ENCODE measurements at regions not wholly inside any gene's neighbourhood (a gene's known extent, or its start where the extent isn't known, plus 50 kb on each side); places are given as distances from the start of the nearest gene placed in this dataset.
A peak's percentile ranks its signal among the peaks of the same experiment; 100 is the strongest.
"Not testable (repeated sequence)": the region's sequence is repeated elsewhere in the genome, so short reads cannot be mapped to it uniquely, and the experiment has no call there.

DNA sequence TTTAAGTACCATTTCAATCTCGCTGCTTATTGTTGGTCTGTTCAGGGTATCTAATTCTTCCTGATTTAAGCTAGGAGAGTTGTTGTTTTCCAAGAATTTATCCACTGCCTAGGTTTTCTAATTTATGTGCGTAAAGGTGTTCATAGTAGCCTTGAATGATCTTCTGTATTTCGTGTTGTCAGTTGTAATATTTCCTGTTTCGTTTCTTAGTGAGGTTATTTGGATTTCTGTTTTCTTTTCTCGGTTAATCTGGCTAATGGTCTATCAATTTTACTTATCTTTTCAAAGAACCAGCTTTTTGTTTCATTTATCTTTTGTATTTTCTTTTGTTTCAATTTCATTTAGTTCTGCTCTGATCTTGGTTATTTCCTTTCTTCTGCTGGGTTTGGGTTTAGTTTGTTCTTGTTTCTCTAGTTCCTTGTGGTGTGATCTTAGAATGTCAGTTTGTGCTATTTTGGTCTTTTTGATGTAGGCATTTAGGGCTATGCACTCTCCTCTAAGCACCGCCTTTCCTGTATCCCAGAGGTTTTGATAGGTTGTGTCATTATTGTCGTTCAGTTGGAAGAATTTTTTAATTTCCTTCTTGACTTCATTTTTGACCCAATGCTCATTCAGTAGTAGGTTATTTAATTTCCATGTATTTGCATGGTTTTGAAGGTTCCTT, 92.5 kb upstream of the CSRP2 start:
- in situ Hi-C loops (cut with HindIII; ENCODE audit: low pct_ligation_motif_present, low pct_unique_long_range_greater_than_20kb, low sequenced_read_pairs); DNase-seq: not testable (repeated sequence)

DNA sequence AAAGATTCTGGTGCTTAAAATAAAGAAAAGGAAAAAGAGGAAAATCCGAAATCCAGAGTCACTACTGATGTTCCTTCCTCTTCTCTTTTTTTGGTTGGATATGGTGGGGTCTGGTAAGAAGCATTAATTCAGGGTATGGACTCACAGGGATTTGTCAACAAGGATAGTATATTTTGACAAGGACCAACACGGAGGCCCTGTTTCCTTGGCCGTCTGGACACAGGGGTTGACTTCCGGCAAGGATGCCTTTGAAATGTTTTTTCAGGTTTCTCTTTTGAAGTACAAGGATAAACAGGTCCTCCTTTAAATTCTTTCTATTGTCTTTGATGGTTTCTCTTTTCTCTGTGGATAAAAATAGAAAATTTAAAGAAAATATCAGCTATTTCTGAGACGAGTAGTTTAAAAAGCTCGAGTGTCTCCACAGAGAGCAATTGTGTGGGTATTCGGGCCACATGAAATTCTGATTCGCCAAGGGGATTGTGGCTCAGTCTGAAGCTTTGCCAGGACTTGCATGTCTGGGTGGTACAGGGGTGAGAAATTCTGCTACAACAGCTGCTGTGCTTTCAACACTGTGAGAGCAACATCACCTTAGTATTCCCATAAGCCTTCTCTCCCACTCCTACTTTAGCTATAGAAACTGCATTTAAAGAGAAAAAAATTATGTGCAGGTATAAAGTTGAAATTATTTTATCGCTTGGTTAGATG, 88.5 kb upstream of the CSRP2 start:
- DNase-seq, result no peak
- in situ Hi-C loops (cut with HindIII; ENCODE audit: low pct_ligation_motif_present, low pct_unique_long_range_greater_than_20kb, low sequenced_read_pairs), result no loop called here

- no peak for DNase-seq
- in situ Hi-C loops (cut with HindIII; ENCODE audit: low pct_ligation_motif_present, low pct_unique_long_range_greater_than_20kb, low sequenced_read_pairs), result no loop called here
These were observed 86.2 kb upstream of the CSRP2 start for GRCh38 chr12:76964784-76965571.

- in situ Hi-C loops (cut with HindIII; ENCODE audit: low pct_ligation_motif_present, low pct_unique_long_range_greater_than_20kb, low sequenced_read_pairs), result no loop called here
- DNase-seq, result no peak
These were observed 83.3 kb upstream of the CSRP2 start for GRCh38 chr12:76962099-76962498.

DNA sequence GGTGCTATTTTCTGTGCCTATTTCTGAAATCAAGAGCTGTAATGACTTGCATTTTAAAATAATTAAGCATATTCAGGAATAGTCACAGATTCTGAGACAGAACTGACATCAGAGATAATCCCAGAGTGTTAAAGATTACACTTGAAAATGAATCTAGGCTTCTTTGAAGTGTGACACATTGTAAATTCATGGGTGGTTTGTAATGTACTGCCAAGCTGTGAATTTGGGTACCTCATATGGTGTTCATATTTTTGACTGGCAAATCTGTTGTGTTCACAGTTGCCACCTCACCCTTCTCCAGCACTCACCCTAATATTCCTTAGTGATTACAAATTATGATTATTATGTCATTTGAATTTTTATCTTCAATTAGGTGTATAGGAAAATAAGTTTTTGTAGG, 78.5 kb upstream of the CSRP2 start:
- in situ Hi-C loops (cut with HindIII; ENCODE audit: low pct_ligation_motif_present, low pct_unique_long_range_greater_than_20kb, low sequenced_read_pairs), result no loop called here
- peak; percentile 18 for DNase-seq

DNA sequence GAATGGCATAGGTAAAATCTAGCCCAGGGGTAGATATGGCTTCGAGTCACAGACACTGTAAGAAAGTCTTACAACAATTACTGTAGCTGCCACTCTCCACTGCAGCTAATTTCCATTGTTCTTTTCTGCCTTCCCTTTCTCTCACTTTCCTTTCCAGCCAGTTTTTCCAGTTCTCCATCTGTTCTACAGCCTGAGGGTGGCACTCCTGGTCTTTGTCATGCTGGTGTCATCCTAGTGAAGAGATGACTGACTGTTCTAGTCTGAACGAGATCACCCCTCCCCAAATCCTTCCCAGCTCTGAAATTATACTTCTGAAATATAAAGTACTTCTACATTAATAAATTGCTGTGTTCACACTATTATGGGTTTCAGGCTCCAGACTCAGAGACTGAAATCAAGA, 74.2 kb upstream of the CSRP2 start:
- in situ Hi-C loops (cut with HindIII; ENCODE audit: low pct_ligation_motif_present, low pct_unique_long_range_greater_than_20kb, low sequenced_read_pairs), result no loop called here
- DNase-seq, result peak; percentile 18

GRCh38 chr12:76948879-76949278, 70.1 kb upstream of the CSRP2 start:
- no peak for DNase-seq
- in situ Hi-C loops (cut with HindIII; ENCODE audit: low pct_ligation_motif_present, low pct_unique_long_range_greater_than_20kb, low sequenced_read_pairs), result no loop called here

- in situ Hi-C loops (cut with HindIII; ENCODE audit: low pct_ligation_motif_present, low pct_unique_long_range_greater_than_20kb, low sequenced_read_pairs), result no loop called here
- DNase-seq, result no peak
These were observed 68.5 kb upstream of the CSRP2 start for GRCh38 chr12:76947304-76947703.

- peak; percentile 13 for DNase-seq
- in situ Hi-C loops (cut with HindIII; ENCODE audit: low pct_ligation_motif_present, low pct_unique_long_range_greater_than_20kb, low sequenced_read_pairs), result no loop called here
These were observed 67.6 kb upstream of the CSRP2 start for GRCh38 chr12:76946446-76946845.

- DNase-seq, result no peak
- in situ Hi-C loops (cut with HindIII; ENCODE audit: low pct_ligation_motif_present, low pct_unique_long_range_greater_than_20kb, low sequenced_read_pairs), result no loop called here
These were observed 67.0 kb upstream of the CSRP2 start for GRCh38 chr12:76945867-76946266.

- DNase-seq, result no peak
- in situ Hi-C loops (cut with HindIII; ENCODE audit: low pct_ligation_motif_present, low pct_unique_long_range_greater_than_20kb, low sequenced_read_pairs), result no loop called here
These were observed 66.1 kb upstream of the CSRP2 start for GRCh38 chr12:76944892-76945291.

DNA sequence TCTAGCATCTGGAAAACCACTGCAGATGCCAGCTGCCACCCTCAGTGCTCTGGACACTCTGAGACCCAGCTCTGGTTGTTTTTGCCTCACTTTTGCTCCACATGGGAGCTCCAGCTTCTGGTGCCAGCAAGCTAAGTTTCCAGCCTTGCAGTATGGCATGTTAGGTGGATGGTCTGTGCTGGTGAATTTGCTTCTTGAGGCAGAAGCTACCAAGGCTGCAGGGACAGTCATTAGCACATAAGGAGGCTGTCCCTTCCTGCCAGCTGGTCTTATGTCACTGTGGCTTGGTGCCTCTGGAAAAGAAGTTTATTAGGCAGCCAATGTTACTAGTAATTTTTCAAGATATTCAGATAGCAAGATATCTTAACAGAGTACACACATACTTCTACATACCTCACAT, 64.2 kb upstream of the CSRP2 start:
- no peak for DNase-seq
- in situ Hi-C loops (cut with HindIII; ENCODE audit: low pct_ligation_motif_present, low pct_unique_long_range_greater_than_20kb, low sequenced_read_pairs), result no loop called here

- no peak for DNase-seq
- in situ Hi-C loops (cut with HindIII; ENCODE audit: low pct_ligation_motif_present, low pct_unique_long_range_greater_than_20kb, low sequenced_read_pairs), result no loop called here
These were observed 63.4 kb upstream of the CSRP2 start for GRCh38 chr12:76942267-76942666.

DNA sequence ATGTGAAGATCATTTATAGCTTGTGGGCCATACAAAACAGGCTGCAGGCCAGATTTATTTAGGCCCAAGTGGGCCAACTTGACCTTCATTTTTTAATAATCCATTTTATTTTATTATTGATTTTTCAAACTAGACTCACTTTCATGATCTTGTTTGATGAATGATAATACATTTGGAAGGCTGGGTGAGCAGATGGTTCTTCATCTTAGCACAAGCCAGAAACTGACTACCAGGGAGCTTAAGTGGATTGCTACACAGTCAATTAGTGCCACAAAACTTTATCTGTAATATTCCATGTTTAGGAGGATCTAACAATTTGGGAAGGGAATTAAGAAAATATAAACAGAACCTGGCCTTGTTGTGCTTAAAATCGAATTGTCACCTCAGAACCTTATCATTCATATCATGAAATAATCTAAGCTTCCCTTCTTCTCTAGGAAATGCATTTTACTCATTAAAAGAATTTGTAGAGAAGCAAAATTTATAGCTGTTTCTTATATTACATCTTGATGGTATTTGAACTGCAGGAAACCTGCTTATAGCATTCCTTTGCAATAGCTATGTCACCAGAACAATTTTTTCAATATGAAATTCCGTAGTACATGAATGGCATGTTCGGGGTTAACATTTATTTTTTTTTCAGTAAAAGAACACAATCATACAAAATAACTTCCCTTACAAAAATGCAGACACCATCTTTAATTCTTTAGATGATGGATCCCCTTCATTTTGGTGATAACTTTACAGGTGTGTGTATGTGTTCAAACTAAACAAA, 62.0 kb upstream of the CSRP2 start:
- no peak for DNase-seq
- in situ Hi-C loops (cut with HindIII; ENCODE audit: low pct_ligation_motif_present, low pct_unique_long_range_greater_than_20kb, low sequenced_read_pairs), result no loop called here

- in situ Hi-C loops (cut with HindIII; ENCODE audit: low pct_ligation_motif_present, low pct_unique_long_range_greater_than_20kb, low sequenced_read_pairs), result no loop called here
- no peak for DNase-seq
These were observed 60.9 kb upstream of the CSRP2 start for GRCh38 chr12:76939701-76940100.

GRCh38 chr12:76936275-76937193, 57.7 kb upstream of the CSRP2 start:
- in situ Hi-C loops (cut with HindIII; ENCODE audit: low pct_ligation_motif_present, low pct_unique_long_range_greater_than_20kb, low sequenced_read_pairs), result no loop called here
- no peak for DNase-seq

DNA sequence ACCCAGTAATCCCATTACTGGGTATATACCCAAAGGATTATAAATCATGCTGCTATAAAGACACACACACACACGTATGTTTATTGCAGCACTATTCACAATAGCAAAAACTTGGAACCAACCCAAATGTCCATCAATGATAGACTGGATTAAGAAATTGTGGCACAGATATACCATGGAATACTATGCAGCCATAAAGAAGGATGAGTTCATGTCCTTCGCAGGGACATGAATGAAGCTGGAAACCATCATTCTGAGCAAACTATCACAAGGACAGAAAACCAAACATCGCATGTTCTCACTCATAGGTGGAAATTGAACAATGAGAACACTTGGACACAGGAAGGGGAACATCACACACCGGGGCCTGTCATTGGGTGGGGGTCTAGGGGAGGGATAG, 54.6 kb upstream of the CSRP2 start:
- DNase-seq; in situ Hi-C loops (cut with HindIII; ENCODE audit: low pct_ligation_motif_present, low pct_unique_long_range_greater_than_20kb, low sequenced_read_pairs): not testable (repeated sequence)

GRCh38 chr12:76929499-76929898, 50.7 kb upstream of the CSRP2 start:
- DNase-seq, result no peak
- in situ Hi-C loops (cut with HindIII; ENCODE audit: low pct_ligation_motif_present, low pct_unique_long_range_greater_than_20kb, low sequenced_read_pairs), result no loop called here
